Mesodermal cell (in vitro differentiated cells): ENCODE measurements at regions not wholly inside any gene's neighbourhood (a gene's known extent, or its start where the extent isn't known, plus 50 kb on each side); places are given as distances from the start of the nearest gene placed in this dataset.
"Not testable (repeated sequence)": the region's sequence is repeated elsewhere in the genome, so short reads cannot be mapped to it uniquely, and the experiment has no call there.

Experiments used
- H3K27ac ChIP-seq: 2 replicates; pipeline ENCODE4 v1.7.0; 2013; ENCODE audit warnings: mild to moderate bottlenecking, low read depth, low read length, moderate library complexity; ENCODE audit not compliant: severe bottlenecking
- H3K36me3 ChIP-seq: 2 replicates; pipeline ENCODE4 v1.7.1; 2013; ENCODE audit warnings: mild to moderate bottlenecking, low read length, moderate library complexity; ENCODE audit not compliant: control insufficient read depth, insufficient read depth
- H3K4me1 ChIP-seq: one replicate; pipeline ENCODE4 v1.7.1; 2013; ENCODE audit warnings: mild to moderate bottlenecking, low read length; ENCODE audit not compliant: insufficient read depth, control insufficient read depth, poor library complexity, severe bottlenecking
- H3K4me3 ChIP-seq: 2 replicates; pipeline ENCODE4 v1.7.0; 2013; ENCODE audit warnings: low read length, control low read depth, mild to moderate bottlenecking; ENCODE audit not compliant: insufficient read depth, poor library complexity, severe bottlenecking; ENCODE audit errors: extremely low read depth
- H3K9me3 ChIP-seq: 2 replicates; pipeline ENCODE4 v1.7.1; 2013; ENCODE audit warnings: mild to moderate bottlenecking, low read length, moderate library complexity; ENCODE audit not compliant: control insufficient read depth
- WGBS, 2 experiments: methylation state at CpG; one replicate each; pipeline ENCODE4 v1.1.5; 2013; ENCODE audit warnings: missing lambda C conversion rate in 2 of 2; ENCODE audit not compliant: insufficient coverage in 2 of 2; 5-methylcytosine and 5-hydroxymethylcytosine counted together

GRCh38 chr12:97046901-97047300 is 139.8 kb downstream of the NEDD1 start:
- 100% methylated on average over 1 of the region's 1 CpG; no CpG with 5 or more reads in 1 of the 2 experiments for WGBS, 2 experiments
- no peaks in the 10 kb centered on the region for H3K36me3 ChIP-seq
- no peak overlapping the region for H3K4me3 ChIP-seq
- peaks cover 7% of the 10 kb centered on the region for H3K4me1 ChIP-seq
- no peak overlapping the region for H3K27ac ChIP-seq
- no peaks in the 10 kb centered on the region for H3K9me3 ChIP-seq

- H3K27ac ChIP-seq: no peak overlapping the region
- no peak overlapping the region for H3K4me3 ChIP-seq
- peaks cover 7% of the 10 kb centered on the region for H3K4me1 ChIP-seq
- H3K9me3 ChIP-seq: no peaks in the 10 kb centered on the region
- no peaks in the 10 kb centered on the region for H3K36me3 ChIP-seq
Observed at GRCh38 chr12:97047361-97047760, 140.3 kb downstream of the NEDD1 start.

GRCh38 chr12:97048421-97049035 is 141.5 kb downstream of the NEDD1 start:
- Histone ChIP-seq H3K4me1 (peaks cover 7% of the 10 kb centered on the region), H3K36me3 (no peaks in the 10 kb centered on the region), H3K9me3 (no peaks in the 10 kb centered on the region), H3K27ac (peak overlapping the region; percentile 81), H3K4me3 (no peak overlapping the region)
- 29 to 63% methylated on average over 1 of the region's 4 CpGs for WGBS, 2 experiments

GRCh38 chr12:97050509-97050908 is 143.5 kb downstream of the NEDD1 start:
- WGBS, 2 experiments: 86 to 100% methylated on average over 1 to 2 of the region's 5 CpGs
- H3K36me3 ChIP-seq: no peaks in the 10 kb centered on the region
- no peaks in the 10 kb centered on the region for H3K9me3 ChIP-seq
- H3K4me3 ChIP-seq: no peak overlapping the region
- no peak overlapping the region for H3K27ac ChIP-seq
- H3K4me1 ChIP-seq: peaks cover 7% of the 10 kb centered on the region

- H3K4me1 ChIP-seq: peaks cover 7% of the 10 kb centered on the region
- WGBS, 2 experiments: 100% methylated on average over 1 to 2 of the region's 2 CpGs
- H3K9me3 ChIP-seq: no peaks in the 10 kb centered on the region
- no peak overlapping the region for H3K27ac ChIP-seq
- no peaks in the 10 kb centered on the region for H3K36me3 ChIP-seq
- no peak overlapping the region for H3K4me3 ChIP-seq
Observed at GRCh38 chr12:97051341-97051740, 144.3 kb downstream of the NEDD1 start.

- H3K4me3 ChIP-seq: no peak overlapping the region
- no peaks in the 10 kb centered on the region for H3K4me1 ChIP-seq
- WGBS, 2 experiments: 80 to 90% methylated on average over 1 to 3 of the region's 3 CpGs
- peaks cover 7% of the 10 kb centered on the region for H3K9me3 ChIP-seq
- no peaks in the 10 kb centered on the region for H3K36me3 ChIP-seq
- H3K27ac ChIP-seq: no peak overlapping the region
Observed at GRCh38 chr12:97061171-97061570, 154.1 kb downstream of the NEDD1 start.

GRCh38 chr12:97063292-97063935 is 156.4 kb downstream of the NEDD1 start:
- Histone ChIP-seq H3K4me1 (no peaks in the 10 kb centered on the region), H3K9me3 (no peaks in the 10 kb centered on the region), H3K27ac (no peak overlapping the region), H3K36me3 (no peaks in the 10 kb centered on the region), H3K4me3 (no peak overlapping the region)
- WGBS, 2 experiments: no CpG with 5 or more reads among the region's 1 CpG

- Histone ChIP-seq H3K4me1 (no peaks in the 10 kb centered on the region), H3K4me3 (no peak overlapping the region), H3K9me3 (no peaks in the 10 kb centered on the region), H3K36me3 (no peaks in the 10 kb centered on the region), H3K27ac (peak overlapping the region; percentile 63)
- 85 to 91% methylated on average over 1 of the region's 6 CpGs for WGBS, 2 experiments
Observed at GRCh38 chr12:97075161-97075933, 168.3 kb downstream of the NEDD1 start.

GRCh38 chr12:97075934-97076630 is 169.0 kb downstream of the NEDD1 start:
- Histone ChIP-seq H3K4me1 (no peaks in the 10 kb centered on the region), H3K27ac (peak overlapping the region; percentile 63), H3K4me3 (no peak overlapping the region), H3K36me3 (no peaks in the 10 kb centered on the region), H3K9me3 (no peaks in the 10 kb centered on the region)
- 100% methylated on average over 2 of the region's 6 CpGs; no CpG with 5 or more reads in 1 of the 2 experiments for WGBS, 2 experiments

GRCh38 chr12:97076912-97077311 is 169.9 kb downstream of the NEDD1 start:
- not testable (repeated sequence) for H3K4me1 ChIP-seq, H3K9me3 ChIP-seq, H3K27ac ChIP-seq, H3K4me3 ChIP-seq, H3K36me3 ChIP-seq
- 84 to 89% methylated on average over 4 of the region's 9 CpGs for WGBS, 2 experiments
